GF-D8 (cell line): ENCODE measurements at regions not wholly inside any gene's neighbourhood (a gene's known extent, or its start where the extent isn't known, plus 50 kb on each side); places are given as distances from the start of the nearest gene placed in this dataset.
"Not testable (repeated sequence)": the region's sequence is repeated elsewhere in the genome, so short reads cannot be mapped to it uniquely, and the experiment has no call there.

Source experiments
- DNase-seq: peaks from one replicate; lab custom pipeline; 2025; lab: John Stamatoyannopoulos, UW

DNA sequence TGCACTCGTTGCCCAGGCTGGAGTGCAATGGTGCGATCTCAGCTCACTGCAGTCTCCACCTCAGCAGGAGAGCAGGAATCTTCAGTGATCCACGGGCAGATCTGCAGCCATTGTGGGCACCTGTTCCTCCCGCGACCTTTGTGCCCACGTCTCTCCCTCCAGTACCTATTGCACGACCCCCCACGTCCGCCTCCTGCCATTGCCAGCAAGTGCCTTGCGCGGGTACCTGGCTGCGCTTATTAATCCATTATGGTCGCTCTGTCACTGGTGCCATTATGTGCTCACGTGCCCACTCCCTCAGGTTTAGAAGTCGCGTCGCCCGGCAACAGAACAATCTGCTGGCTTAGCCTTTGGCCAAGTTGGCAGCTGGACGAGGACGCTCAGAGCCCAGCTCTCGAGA is 146.2 kb upstream of the C1QTNF3 start:
- DNase-seq, result not testable (repeated sequence)

DNA sequence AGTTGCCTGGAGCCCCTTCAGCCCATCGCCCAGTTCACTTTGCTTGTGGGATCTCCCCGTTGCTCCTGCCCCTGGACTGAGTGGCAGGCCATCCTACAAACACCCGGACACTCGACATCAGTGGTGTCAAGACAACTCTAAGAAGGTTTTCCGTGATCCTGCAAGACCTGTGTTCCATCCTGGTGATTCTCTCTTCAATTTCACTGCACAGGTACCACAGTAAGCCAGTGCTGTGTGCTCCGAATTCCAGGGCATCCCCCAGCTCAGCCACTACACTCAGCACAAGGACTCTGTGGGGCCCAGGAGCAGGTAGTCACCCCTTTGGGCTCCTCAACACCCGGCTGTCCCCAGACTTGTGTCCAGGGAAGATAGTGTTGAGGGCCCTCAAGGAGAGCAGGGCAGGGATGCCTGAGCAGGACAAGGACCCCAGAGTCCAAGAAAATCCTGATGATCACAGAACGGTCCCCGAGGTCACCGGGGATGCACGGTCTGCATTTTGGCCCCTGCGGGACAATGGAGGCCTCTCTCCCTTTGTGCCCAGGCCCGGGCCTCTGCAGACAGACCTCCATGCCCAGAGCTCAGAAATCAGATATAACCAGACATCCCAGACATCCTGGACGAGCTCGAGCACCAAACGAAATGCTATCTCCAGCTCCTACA is 146.9 kb upstream of the C1QTNF3 start:
- not testable (repeated sequence) for DNase-seq

DNA sequence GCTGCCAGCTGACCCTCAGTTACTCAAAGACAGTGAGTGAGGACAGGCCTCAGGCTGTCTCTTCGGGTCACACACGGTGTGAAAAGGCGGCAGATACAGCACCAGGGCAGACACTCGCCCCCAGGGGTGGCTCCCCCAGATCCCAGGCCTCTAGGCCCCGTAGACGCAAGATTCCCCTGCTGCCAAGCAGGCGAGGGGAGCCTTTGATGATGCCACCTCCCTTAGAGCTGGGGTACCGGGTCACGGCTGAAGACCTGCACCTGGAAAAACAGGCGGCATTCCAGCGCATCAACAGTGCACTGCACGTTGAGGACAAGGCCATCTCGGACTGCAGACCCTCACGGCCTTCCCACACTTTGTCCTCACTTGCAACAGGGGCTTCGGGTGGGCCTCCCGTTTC is 147.5 kb upstream of the C1QTNF3 start:
- DNase-seq, result not testable (repeated sequence)

DNA sequence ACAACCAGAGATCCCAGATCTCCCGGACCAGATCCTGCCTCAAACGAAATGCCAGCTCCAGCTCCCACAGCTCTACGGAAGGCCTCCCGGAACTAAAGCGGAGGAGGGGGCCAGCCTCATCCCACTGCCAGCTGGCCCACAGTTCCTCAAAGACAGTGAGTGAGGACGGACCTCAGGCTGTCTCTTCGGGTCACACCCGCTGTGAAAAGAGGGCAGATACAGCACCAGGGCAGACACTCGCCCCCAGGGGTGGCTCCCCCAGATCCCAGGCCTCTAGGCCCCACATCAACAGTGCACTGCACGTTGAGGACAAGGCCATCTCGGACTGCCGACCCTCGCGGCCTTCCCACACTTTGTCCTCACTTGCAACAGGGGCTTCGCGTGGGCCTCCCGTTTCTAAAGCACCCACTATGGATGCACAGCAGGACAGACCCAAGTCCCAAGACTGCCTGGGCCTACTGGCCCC is 148.3 kb upstream of the C1QTNF3 start:
- not testable (repeated sequence) for DNase-seq

DNA sequence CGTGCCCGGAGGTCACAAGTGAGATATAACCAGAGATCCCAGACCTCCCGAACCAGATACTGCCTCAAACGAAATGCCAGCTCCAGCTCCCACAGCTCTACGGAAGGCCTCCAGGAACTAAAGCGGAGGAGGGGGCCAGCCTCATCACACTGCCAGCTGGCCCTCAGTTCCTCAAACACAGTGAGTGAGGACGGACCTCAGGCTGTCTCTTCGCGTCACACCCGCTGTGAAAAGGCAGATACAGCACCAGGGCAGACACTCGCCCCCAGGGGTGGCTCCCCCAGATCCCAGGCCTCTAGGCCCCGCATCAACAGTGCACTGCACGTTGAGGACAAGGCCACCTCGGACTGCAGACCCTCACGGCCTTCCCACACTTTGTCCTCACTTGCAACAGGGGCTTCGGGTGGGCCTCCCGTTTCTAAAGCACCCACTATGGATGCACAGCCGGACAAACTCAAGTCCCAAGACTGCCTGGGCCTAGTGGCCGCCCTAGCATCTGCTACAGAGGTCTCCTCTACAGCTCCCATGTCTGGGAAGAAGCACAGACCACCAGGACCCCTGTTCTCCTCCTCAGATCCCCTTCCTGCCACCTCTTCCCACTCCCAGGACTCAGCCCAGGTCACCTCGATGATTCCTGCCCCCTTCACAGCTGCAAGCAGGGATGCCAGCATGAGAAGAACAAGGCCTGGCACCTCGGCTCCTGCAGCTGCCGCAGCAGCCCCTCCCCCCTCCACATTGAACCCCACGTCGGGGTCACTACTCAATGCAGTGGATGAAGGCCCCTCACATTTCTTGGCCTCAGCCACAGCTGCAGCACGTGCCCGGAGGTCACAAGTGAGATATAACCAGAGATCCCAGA is 149.3 kb upstream of the C1QTNF3 start:
- DNase-seq, result not testable (repeated sequence)

DNA sequence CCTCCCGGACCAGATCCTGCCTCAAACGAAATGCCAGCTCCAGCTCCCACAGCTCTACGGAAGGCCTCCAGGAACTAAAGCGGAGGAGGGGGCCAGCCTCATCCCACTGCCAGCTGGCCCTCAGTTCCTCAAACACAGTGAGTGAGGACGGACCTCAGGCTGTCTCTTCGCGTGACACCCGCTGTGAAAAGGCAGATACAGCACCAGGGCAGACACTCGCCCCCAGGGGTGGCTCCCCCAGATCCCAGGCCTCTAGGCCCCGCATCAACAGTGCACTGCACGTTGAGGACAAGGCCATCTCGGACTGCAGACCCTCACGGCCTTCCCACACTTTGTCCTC is 149.9 kb upstream of the C1QTNF3 start:
- not testable (repeated sequence) for DNase-seq

DNA sequence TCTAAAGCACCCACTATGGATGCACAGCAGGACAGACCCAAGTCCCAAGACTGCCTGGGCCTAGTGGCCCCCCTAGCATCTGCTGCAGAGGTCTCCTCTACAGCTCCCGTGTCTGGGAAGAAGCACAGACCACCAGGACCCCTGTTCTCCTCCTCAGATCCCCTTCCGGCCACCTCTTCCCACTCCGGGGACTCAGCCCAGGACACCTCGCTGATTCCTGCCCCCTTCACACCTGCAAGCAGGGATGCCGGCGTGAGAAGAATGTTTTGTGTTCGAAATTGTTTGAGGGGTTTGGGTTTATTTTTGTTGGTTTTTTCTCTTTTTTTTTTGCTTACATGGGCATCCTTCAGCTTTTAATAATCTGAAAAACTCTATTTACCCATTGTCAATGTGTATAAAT is 150.3 kb upstream of the C1QTNF3 start:
- not testable (repeated sequence) for DNase-seq

DNA sequence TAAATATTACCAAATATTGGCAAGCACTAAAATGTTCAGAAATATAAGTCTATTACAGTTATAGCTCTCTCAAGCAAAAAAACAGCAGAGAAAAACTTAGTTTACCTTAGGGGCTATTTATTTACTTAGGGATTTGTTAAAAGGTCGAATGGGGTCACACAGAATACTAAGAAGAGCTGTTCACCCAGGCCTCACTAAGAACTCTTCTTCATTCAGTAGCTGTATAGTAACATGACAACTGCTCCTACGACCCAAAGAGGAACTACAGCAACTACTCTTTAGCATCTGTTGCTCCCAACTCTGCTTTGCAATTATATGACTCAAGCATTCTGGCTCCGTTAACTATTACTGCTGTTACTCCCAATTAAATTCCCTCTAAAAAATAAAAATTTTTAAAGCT is 150.8 kb upstream of the C1QTNF3 start:
- DNase-seq, result not testable (repeated sequence)

DNA sequence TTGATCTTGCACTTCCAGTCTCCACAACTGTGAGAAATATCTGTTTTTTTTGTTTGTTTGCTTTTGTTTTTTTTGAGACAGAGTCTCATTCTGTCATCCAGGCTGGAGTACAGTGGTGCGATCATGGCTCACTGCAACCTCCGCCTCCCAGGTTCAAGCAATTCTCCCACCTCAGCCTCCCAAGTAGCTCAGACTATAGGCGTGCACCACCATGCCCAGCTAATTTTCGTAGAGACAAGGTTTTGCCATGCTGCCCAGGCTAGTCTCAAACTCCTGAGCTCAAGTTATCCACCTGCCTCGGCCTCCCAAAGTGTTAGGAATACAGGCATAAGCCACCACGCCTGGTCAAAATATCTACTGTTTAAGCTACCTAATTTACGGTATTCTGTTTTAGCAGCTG is 153.1 kb upstream of the C1QTNF3 start:
- not testable (repeated sequence) for DNase-seq

DNA sequence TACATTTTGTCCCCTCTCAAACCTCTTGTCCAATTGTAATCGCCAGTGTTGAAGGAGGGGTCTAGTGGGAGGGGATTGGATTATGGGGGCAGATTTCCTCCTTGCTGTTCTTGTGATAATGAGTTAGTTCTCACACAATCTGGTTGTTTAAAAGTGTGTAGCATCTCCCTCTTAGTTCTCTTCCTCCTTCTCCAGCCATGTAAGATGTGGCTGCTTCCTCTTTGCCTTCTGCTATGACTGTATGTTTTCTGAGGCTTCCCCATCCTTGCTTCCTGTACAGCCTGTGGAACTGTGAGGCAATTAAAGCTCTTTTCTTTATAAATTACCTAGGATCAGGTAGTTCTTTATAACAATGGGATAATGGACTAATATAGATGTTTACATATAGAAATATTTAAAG is 162.3 kb upstream of the C1QTNF3 start:
- DNase-seq, result not testable (repeated sequence)

DNA sequence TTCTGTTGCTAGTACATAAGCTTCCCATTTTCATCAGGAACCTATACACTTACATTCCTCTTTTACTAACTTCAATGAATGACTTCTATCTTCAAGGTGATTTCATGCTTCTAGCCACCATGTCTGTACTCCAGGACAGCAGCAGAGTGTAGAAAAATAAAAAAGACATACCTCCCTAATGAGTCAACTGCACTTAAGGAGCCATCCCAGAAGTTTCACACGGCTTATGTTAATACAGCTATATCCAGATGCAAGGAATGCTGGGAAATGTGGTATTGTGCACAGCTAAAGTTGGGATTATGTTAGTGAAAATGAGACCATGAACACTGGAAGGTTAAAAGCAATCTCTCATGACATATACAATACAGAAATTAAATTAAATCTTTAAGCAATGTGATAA is 174.4 kb upstream of the C1QTNF3 start:
- not testable (repeated sequence) for DNase-seq

DNA sequence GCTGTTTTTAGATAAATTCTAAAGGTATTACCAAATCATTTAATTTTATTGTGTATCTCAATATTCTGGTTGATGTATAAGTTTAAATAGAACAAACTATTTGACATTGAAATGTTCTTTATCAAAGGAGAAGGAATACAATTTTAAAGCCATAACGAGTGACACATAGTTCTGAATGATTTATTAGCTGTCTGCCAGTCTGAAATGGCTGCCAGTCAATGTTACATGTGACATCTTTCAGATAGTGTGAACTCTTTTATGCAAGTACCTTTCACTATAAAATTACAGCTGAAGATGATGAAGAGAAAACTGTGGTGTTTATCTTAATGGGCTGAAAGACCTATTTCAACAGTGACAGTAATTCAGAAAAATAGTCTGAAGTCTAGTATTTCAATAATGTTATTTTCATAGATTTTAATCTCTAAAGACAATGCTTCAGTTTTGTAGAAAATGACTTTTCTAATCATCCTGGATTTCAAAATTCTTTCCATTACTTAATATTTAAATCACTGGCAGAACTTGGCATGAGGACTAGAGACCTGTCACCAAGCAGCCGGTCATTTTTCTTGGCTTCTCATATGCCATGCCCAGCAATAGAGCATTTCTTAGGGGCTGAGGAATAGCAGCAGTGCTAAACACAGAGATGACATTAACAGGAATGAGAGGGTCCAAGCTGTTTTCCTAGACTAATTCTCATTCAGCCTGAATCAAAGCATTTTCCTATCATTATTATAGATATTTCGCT is 178.5 kb upstream of the C1QTNF3 start:
- DNase-seq, result not testable (repeated sequence)

DNA sequence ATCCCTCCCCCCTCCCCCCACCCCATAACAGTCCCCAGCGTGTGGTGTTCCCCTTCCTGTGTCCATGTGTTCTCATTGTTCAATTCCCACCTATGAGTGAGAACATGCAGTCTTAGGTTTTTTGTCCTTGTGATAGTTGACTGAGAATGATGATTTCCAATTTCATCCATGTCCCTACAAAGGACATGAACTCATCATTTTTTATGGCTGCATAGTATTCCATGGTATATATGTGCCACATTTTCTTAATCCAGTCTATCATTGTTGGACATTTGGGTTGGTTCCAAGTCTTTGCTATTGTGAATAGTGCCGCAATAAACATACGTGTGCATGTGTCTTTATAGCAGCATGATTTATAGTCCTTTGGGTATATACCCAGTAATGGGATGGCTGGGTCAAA is 180.1 kb upstream of the C1QTNF3 start:
- not testable (repeated sequence) for DNase-seq

DNA sequence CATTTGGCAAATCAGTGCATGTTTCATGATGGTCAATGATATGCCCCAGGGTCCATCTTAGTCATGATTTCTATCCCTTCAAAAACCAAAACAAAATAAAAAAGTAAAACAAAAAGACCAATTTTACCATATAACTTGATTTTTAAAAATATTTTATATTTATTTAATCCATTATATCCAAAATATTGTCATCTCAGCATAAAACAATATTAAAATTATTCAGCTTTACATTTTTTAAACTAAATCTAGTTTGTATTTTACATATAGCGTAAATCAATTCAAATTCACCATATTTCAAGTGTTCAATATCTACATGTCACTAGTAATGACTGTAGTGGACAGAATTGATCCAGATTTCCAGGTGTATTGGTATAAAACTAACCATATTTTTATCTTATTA is 187.4 kb upstream of the C1QTNF3 start:
- DNase-seq, result not testable (repeated sequence)

DNA sequence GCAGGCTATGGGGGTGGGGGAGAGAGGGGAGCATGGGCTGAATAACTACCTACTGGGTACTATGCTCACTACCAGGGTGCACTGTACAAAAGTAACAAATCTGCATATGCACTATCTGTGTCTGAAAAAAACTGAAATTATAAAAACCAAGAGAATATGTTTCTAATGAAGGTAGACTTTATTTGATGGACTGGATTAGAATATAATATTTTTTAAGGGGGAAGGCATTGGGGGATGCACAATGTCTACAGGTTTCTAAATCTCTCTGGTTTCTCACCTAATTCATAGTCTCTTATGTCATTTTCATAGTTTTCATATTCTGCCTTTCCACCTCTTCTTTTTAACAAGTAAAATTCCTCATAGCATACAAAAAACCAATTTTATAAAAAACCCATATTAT is 200.8 kb upstream of the C1QTNF3 start:
- not testable (repeated sequence) for DNase-seq

DNA sequence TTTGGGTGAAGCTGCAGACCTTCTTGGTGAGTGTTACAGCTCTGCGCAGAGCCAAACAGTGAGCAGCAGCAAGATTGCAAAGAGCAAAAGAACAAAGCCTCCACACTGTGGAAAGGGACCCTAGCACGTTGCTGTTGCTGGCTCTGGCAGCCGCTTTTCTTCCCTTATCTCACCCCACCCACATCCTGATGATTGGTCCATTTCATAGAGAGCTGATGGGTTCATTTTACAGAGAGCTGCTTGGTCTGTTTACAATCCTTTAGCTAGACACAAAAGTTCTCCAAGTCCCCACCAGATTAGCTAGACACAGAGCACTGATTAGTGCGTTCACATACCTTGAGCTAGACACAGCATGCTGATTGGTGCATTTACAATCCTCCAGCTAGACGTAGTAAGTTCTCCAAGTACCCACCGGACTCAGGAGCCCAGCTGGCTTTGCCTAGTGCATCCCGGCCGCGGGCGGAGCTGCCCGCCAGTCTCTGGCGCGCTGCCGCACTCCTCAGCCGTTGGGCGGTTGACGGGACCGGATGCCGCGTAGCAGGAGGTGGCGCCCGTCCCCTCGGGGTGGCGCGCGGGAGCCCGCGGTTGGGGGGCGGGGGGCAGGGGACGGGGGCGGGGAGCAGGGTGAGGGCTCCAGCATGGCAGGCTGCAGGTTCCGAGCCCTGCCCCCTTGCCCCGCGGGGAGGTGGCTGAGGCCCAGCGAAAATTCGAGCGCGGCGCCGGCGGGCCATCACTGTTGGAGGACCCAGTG is 201.4 kb upstream of the C1QTNF3 start:
- DNase-seq, result not testable (repeated sequence)

DNA sequence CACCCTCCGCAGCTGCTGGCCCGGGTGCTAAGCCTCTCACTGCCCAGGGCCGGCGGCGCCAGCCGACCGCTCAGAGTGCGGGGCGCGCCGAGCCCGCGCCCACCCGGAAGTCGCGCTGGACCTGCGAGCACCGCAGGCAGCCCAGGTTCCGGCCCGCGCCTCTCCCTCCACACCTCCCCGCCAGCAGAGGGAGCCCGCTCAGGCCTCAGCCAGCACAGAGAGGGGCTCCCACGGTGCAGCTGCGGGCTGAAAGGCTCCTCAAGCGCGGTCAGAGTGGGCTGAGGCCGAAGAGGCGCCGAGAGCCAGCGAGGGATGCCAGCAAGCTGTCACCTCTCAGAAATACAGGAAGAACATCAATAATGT is 202.0 kb upstream of the C1QTNF3 start:
- not testable (repeated sequence) for DNase-seq

DNA sequence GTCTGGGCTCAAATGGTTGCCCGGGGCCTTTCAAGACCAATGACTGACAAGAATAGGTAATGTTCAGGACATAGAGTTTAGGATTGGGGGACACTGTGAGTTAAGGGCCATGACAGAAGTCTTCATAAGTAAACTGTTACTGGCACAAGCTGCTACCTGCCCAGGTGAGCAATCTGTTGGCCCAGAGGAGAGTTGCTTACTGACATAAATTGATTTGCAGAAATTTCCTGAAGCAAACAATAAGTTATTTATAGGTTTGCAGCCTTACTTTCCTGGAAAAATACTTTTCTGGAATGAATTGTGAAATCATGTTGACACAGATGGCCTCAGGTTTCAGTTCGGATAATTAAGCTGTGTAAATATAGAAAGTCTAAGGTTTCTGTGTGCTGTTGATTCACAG is 202.8 kb upstream of the C1QTNF3 start:
- not testable (repeated sequence) for DNase-seq

DNA sequence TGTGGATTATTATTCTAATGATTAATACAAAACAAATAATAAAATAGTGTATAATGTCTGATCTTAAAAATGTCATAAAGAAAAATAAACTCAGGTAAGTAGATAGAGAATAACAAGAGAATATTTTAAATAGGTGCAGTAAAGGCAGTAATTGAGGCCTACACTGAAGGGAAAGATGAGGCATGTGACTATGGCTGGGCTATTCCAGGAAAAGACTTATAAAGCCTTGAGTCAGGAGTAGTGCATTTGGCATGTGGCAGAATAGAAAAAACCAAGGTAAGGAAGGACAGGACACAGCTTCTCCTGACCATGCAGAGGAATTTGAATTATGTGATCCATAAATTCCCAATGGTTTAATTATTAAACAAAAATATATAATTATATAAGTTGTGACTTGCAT is 215.6 kb upstream of the C1QTNF3 start:
- DNase-seq, result not testable (repeated sequence)

DNA sequence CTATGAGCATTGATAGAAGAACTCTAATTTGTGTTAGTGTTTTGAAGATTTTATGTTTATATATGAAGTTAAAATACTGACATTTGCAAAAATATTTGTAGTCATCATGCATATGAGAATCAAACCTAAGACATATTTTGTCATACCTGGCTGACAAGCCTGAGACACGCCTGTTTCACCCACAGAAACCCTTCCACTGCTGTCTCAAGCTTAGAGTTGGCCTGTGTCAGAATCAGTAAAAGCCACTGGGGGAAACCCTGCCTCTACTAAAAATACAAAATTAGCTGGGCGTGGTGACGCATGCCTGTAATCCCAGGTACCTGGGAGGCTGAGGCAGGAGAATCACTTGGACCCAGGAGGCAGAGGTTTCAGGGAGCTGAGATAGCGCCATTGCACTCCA is 218.0 kb upstream of the C1QTNF3 start:
- DNase-seq, result not testable (repeated sequence)

DNA sequence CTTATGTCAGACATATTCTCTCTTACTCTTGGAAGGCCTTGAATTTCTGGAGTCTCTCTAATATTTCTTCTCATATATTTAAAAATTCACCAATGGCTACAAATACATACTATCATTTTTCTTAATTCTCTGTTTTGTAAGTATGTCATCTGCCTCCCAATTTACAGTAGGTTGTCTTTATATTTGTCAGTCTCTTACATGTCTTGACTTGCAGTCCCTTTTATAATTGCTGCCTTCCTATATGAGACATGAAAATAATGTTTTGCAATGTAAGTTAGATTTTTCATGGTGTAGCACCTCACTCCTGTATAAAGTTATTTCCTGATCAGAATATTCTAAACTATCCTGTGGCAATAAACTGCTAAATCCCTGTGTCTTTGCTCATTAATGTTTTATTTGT is 223.1 kb upstream of the C1QTNF3 start:
- DNase-seq, result not testable (repeated sequence)

DNA sequence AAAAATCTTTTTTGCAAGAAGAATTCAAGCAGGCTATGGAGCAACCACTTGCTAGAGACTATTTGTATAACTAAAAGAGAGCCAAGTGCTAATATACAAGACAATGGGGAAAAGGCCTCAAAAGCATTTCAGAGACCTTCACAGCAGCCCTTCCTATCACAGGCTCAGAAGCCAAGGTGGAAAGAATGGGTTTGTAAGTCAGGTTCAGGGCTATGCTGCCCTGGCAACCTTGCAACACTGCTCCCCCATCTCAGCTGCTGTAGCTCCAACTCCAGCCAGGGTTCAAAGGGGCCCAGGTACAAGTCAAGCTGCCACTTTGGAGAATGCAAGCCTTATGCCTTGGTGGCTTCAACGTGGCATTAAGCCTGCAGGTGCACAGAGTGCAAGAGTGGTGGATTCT is 253.7 kb upstream of the C1QTNF3 start:
- not testable (repeated sequence) for DNase-seq
